ENCODE measurements at regions not wholly inside any gene's neighbourhood (a gene's known extent, or its start where the extent isn't known, plus 50 kb on each side); places are given as distances from the start of the nearest gene placed in this dataset.

GRCh38 chr12:39178837-39179236 is 264.1 kb downstream of the KIF21A start:
- TF ChIP-seq CTCF (IDR thresholded peaks at IDR 0.05 in 2 of 3, conservative IDR thresholded peaks at IDR 0.05 in 1 of 3; ENCODE audit: insufficient read depth in 2 of 3, low read depth in 1 of 3, low read length in 3 of 3), result no peak
- no peak for TF ChIP-seq PRDM10 (IDR thresholded peaks at IDR 0.05; ENCODE audit: partially characterized antibody)
- TF ChIP-seq, protein P1, sequence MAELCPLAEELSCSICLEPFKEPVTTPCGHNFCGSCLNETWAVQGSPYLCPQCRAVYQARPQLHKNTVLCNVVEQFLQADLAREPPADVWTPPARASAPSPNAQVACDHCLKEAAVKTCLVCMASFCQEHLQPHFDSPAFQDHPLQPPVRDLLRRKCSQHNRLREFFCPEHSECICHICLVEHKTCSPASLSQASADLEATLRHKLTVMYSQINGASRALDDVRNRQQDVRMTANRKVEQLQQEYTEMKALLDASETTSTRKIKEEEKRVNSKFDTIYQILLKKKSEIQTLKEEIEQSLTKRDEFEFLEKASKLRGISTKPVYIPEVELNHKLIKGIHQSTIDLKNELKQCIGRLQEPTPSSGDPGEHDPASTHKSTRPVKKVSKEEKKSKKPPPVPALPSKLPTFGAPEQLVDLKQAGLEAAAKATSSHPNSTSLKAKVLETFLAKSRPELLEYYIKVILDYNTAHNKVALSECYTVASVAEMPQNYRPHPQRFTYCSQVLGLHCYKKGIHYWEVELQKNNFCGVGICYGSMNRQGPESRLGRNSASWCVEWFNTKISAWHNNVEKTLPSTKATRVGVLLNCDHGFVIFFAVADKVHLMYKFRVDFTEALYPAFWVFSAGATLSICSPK (IDR thresholded peaks at IDR 0.05; ENCODE audit: borderline replicate concordance), result no peak
- TF ChIP-seq ZBTB11 (CRISPR knock-in tag; IDR thresholded peaks at IDR 0.05), result no peak
- no peak for TF ChIP-seq SP1 (CRISPR knock-in tag; IDR thresholded peaks at IDR 0.05)
- TF ChIP-seq HDAC2 (IDR thresholded peaks at IDR 0.05), result no peak
- no peak for TF ChIP-seq HNRNPL (IDR thresholded peaks at IDR 0.05; ENCODE audit: low read depth, low read length)
- no peak for TF ChIP-seq E4F1 (CRISPR knock-in tag; IDR thresholded peaks at IDR 0.05; ENCODE audit: borderline replicate concordance)

Measured in K562 (cell line).